Right lobe of liver (tissue), 6 donors: ENCODE measurements at regions not wholly inside any gene's neighbourhood (a gene's known extent, or its start where the extent isn't known, plus 50 kb on each side); places are given as distances from the start of the nearest gene placed in this dataset.
A peak's percentile ranks its signal among the peaks of the same experiment; 100 is the strongest.

Experiments used
- ATAC-seq, 4 donors: fragments of 200-7000 bp; cut with Tn5 transposase; one replicate each; pipeline ENCODE4 v1.9.1; 2020; ENCODE audit warnings: mild to moderate bottlenecking in 4 of 4, moderate library complexity in 4 of 4
- DNase-seq, 3 donors: peaks; one replicate each; pipeline ENCODE4 v3.0.0-alpha.2; 2020
- H3K27ac ChIP-seq, 3 donors: fragments of 200-600 bp; one replicate each; pipeline ENCODE4 v1.8.0; 2022
- H3K27me3 ChIP-seq, 2 donors: fragments of 200-600 bp; one replicate each; pipeline ENCODE4 v1.8.0; 2022
- H3K36me3 ChIP-seq, 4 donors: fragments of 200-600 bp; sonication (generic) in 1 of 4; one replicate each; pipeline versions ENCODE4 v1.5.1 to v1.8.0; 2017 to 2022; ENCODE audit warnings: control low read depth in 1 of 4
- H3K4me1 ChIP-seq, 4 donors: fragments of 200-600 bp; sonication (generic) in 1 of 4; one replicate each; pipeline versions ENCODE4 v1.5.1 to v1.8.0; 2017 to 2022; ENCODE audit warnings: control low read depth in 1 of 4
- H3K4me3 ChIP-seq, 3 donors: fragments of 200-600 bp; one replicate each; pipeline ENCODE4 v1.8.0; 2022
- H3K9me3 ChIP-seq, 4 donors: fragments of 200-600 bp; sonication (generic) in 1 of 4; one replicate each; pipeline versions ENCODE4 v1.5.1 to v1.8.0; 2017 to 2022; ENCODE audit warnings: control low read depth in 1 of 4
- POLR2A ChIP-seq: fragments of 450-650 bp; IDR thresholded peaks from one replicate; pipeline ENCODE4 v1.6.1; 2017; ENCODE audit warnings: antibody characterized with exemption, mild to moderate bottlenecking
- WGBS: methylation state at CpG from one replicate; pipeline ENCODE4 v1.1.6; 2018; ENCODE audit warnings: low coverage, low lambda C conversion rate; ENCODE audit not compliant: insufficient coverage; ENCODE audit errors: missing lambda C conversion rate; 5-methylcytosine and 5-hydroxymethylcytosine counted together
- intact Hi-C, 2 donors: fragments of 100-400 bp; cut with DNase I; formaldehyde crosslinking; loops; one replicate each; pipeline versions ENCODE4 v1.11.2 to v1.14.1; 2022
- TF ChIP-seq, protein P1 (sequence below), 4 donors: fragments of 200-600 bp in 3 of 4; fragments of 450-650 bp in 1 of 4; IDR thresholded peaks; one replicate each; pipeline versions ENCODE4 v1.5.1 to v1.8.0; 2016 to 2022; ENCODE audit warnings: antibody characterized with exemption in 4 of 4, mild to moderate bottlenecking in 2 of 4
- donor health status: DM: no; HTN: yes; CAD: no.
- donor health status: DM: no; HTN: no; CAD: no.
- donor health status: DM: no; HTN: no; CAD: no.
- donor health status: DM: no; HTN: yes; CAD: no.
- donor health status: DM: no; HTN: yes; CAD: no.

DNA sequence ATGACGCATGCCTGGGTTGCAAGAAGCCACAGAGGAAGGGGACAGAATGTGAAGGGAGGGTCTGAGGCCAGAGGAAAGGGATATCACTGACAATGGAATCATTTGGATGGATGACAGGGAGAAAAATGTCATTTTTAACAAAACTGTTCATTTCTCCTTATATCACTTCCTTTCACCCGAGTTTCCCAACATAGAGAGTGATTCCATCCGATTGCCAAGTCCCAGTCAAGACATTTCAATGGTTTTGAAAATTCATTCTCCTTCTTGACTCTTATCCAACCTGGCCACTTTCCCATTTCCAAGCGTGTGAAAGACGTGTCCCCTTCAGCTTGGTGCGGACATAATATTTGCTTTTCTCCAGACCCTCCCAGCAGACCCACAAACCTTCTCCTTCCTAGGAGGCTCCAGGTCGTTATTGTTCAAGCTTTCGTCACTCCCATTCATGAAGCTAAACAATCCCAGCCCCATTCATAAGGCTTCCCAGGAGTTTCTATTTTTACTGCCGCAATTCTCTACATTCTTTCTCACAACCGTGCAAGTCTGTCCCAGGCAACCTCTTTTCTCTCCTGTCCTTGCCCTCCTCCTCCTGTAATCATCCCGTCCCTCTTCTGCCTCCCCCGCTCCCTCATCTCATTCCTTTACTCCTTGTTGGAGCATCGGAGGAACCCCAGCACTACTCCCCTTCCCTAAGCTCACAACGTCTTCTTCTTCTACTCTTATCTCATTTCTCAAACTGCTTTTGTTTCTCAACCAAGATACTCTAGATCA is 301.3 kb upstream of the KLF6 start:
- H3K27me3 ChIP-seq: no peaks in the 10 kb centered on the region
- peak; percentile 35 to 67 (median 46) for ATAC-seq
- H3K27ac ChIP-seq: no peak overlapping the region
- no peaks in the 10 kb centered on the region for H3K36me3 ChIP-seq
- 48% methylated on average over 14 of the region's 14 CpGs for WGBS
- intact Hi-C loops: no loop called here
- no peaks in the 10 kb centered on the region for H3K9me3 ChIP-seq
- H3K4me3 ChIP-seq: no peak overlapping the region
- no peaks in the 10 kb centered on the region for H3K4me1 ChIP-seq
- DNase-seq: no peak
- no peak for TF ChIP-seq POLR2A
- TF ChIP-seq, protein P1, sequence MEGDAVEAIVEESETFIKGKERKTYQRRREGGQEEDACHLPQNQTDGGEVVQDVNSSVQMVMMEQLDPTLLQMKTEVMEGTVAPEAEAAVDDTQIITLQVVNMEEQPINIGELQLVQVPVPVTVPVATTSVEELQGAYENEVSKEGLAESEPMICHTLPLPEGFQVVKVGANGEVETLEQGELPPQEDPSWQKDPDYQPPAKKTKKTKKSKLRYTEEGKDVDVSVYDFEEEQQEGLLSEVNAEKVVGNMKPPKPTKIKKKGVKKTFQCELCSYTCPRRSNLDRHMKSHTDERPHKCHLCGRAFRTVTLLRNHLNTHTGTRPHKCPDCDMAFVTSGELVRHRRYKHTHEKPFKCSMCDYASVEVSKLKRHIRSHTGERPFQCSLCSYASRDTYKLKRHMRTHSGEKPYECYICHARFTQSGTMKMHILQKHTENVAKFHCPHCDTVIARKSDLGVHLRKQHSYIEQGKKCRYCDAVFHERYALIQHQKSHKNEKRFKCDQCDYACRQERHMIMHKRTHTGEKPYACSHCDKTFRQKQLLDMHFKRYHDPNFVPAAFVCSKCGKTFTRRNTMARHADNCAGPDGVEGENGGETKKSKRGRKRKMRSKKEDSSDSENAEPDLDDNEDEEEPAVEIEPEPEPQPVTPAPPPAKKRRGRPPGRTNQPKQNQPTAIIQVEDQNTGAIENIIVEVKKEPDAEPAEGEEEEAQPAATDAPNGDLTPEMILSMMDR (IDR thresholded peaks at IDR 0.05): no peak

DNA sequence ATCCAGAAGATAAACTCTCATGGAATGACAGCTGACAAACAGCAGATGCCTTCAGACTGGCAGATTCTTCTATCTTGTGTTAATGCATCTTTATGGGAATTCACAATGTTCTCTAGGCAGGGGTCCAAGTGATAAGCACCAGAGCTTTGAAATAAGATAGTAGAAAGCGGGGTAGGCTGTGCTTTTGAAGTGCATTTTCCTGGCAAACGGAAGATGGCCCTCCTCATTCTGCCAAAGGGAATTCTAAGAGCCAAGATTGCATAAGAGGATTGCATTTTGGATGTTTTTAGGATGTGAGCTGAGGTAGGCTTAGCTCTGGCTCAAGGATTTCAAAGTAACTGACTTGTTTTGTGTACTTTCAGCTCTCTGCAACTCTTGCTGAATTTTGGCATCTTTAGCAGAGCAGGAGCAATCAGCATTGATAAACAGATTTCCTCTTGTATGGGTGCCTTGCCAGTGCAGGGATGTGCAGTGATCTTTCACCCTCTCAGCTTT is 298.5 kb upstream of the KLF6 start:
- H3K4me1 ChIP-seq: no peaks in the 10 kb centered on the region
- H3K4me3 ChIP-seq: no peak overlapping the region
- whole genome bisulfite sequencing: 24% methylated on average over 2 of the region's 2 CpGs
- intact Hi-C loops: no loop called here
- peak overlapping the region in 1 of 3 donors; percentile 1 for H3K27ac ChIP-seq
- no peaks in the 10 kb centered on the region for H3K27me3 ChIP-seq
- DNase-seq (no peak), ATAC-seq (peak; percentile 11 to 64 (median 36))
- no peak for TF ChIP-seq POLR2A
- TF ChIP-seq, protein P1 (IDR thresholded peaks at IDR 0.05): no peak
- no peaks in the 10 kb centered on the region for H3K9me3 ChIP-seq
- no peaks in the 10 kb centered on the region for H3K36me3 ChIP-seq

DNA sequence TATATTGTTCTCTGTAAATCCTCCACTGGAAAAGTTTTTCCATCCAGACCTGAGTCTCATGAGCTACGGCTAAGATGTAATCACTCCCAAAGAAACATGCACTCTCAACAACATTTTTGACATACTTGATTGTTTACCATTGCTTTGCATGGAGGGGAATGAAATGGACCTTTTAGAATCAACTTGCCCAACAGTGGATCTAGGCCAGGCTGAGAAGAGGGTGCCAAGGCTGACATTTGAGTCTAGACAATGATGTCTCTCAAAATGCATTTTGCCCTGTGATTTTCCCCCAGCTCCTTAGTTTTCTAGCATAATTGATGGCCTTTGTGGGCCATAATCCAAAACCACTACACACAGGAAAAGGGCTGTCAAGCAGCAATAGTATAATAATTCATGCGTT is 297.9 kb upstream of the KLF6 start:
- peak overlapping the region in 1 of 3 donors; percentile 1 for H3K27ac ChIP-seq
- H3K27me3 ChIP-seq: no peaks in the 10 kb centered on the region
- TF ChIP-seq POLR2A: no peak
- TF ChIP-seq, protein P1 (IDR thresholded peaks at IDR 0.05): no peak
- DNase-seq: no peak
- H3K4me1 ChIP-seq: no peaks in the 10 kb centered on the region
- no peak overlapping the region for H3K4me3 ChIP-seq
- WGBS: 48% methylated on average over 2 of the region's 2 CpGs
- no peaks in the 10 kb centered on the region for H3K36me3 ChIP-seq
- intact Hi-C loops: no loop called here
- ATAC-seq: no peak
- H3K9me3 ChIP-seq: no peaks in the 10 kb centered on the region

DNA sequence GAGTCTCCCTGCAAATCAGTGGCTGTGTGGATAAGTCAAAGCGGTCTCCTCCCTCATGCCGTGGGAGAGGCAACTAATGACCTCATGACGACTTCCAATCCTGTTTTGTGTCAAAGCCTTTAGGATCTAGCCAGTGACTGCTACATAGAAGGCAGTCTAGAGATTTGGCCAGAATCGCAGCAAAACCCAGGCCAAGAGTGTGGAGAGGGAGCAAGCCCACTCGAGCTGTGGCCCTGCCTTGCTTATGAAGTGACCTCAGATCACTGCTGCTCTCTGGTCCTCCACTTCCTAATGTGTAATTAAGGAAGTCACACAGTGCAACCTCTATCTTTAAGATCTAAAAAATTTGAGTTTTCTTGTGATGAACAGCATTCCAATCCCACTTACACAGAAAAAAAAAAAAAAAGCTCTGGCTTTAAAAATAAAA is 296.7 kb upstream of the KLF6 start:
- WGBS: 49% methylated on average over 3 of the region's 5 CpGs
- DNase-seq: no peak
- peak in 3 of 4 donors; percentile 19 to 50 (median 23) for ATAC-seq
- Histone ChIP-seq H3K27me3 (no peaks in the 10 kb centered on the region), H3K4me1 (no peaks in the 10 kb centered on the region), H3K27ac (peak overlapping the region in 2 of 3 donors; percentile 9 to 32), H3K9me3 (no peaks in the 10 kb centered on the region), H3K4me3 (no peak overlapping the region), H3K36me3 (no peaks in the 10 kb centered on the region)
- intact Hi-C loops: no loop called here
- TF ChIP-seq POLR2A: no peak
- TF ChIP-seq, protein P1 (IDR thresholded peaks at IDR 0.05): no peak
